Stimulated activated naive CD8-positive, alpha-beta T cell treated with anti-CD3 and anti-CD28 coated beads, Interleukin-15, amount 100 ng/mL, for 72 hours (primary cell): ENCODE measurements at regions not wholly inside any gene's neighbourhood (a gene's known extent, or its start where the extent isn't known, plus 50 kb on each side); places are given as distances from the start of the nearest gene placed in this dataset.

Experiments
- ATAC-seq: fragments of 150-1000 bp; cut with Tn5 transposase; 2 replicates; pipeline ENCODE4 v1.10.0; 2021; ENCODE audit warnings: mild to moderate bottlenecking, moderate library complexity
- DNase-seq, 2 donors: peaks; one replicate each; pipeline ENCODE4 v3.0.0; 2021 to 2022
- H3K27ac Mint-ChIP-seq, 2 donors: one replicate each; pipeline ENCODE4 v1.8.0; 2022; ENCODE audit warnings: mild to moderate bottlenecking in 2 of 2, mixed read lengths in 2 of 2, moderate library complexity in 2 of 2
- H3K27me3 Mint-ChIP-seq: one replicate; pipeline ENCODE4 v1.8.0; 2022; ENCODE audit warnings: mixed read lengths
- H3K4me1 Mint-ChIP-seq: one replicate; pipeline ENCODE4 v1.8.0; 2022; ENCODE audit warnings: mild to moderate bottlenecking, mixed read lengths
- H3K4me3 Mint-ChIP-seq, 2 donors: one replicate each; pipeline ENCODE4 v1.8.0; 2022; ENCODE audit warnings: mild to moderate bottlenecking in 2 of 2, mixed read lengths in 2 of 2, moderate library complexity in 1 of 2
- H3K9me3 Mint-ChIP-seq, 2 donors: one replicate each; pipeline ENCODE4 v1.8.0; 2022; ENCODE audit warnings: mixed read lengths in 2 of 2

GRCh38 chr12:111084158-111084557 is 163.8 kb upstream of the MYL2 start:
- H3K9me3 Mint-ChIP-seq: no peaks in the 10 kb centered on the region
- H3K4me1 Mint-ChIP-seq: no peaks in the 10 kb centered on the region
- DNase-seq: no peak
- H3K4me3 Mint-ChIP-seq: no peak overlapping the region
- ATAC-seq: no peak
- H3K27ac Mint-ChIP-seq: no peak overlapping the region
- peaks cover 10% of the 10 kb centered on the region for H3K27me3 Mint-ChIP-seq

GRCh38 chr12:111081600-111081999 is 161.2 kb upstream of the MYL2 start:
- no peak for DNase-seq
- peaks cover 10% of the 10 kb centered on the region for H3K27me3 Mint-ChIP-seq
- no peak overlapping the region for H3K4me3 Mint-ChIP-seq
- H3K9me3 Mint-ChIP-seq: no peaks in the 10 kb centered on the region
- H3K4me1 Mint-ChIP-seq: peaks cover 5% of the 10 kb centered on the region
- H3K27ac Mint-ChIP-seq: no peak overlapping the region
- no peak for ATAC-seq

GRCh38 chr12:111078731-111079130 is 158.4 kb upstream of the MYL2 start:
- no peak for ATAC-seq
- H3K4me3 Mint-ChIP-seq: no peak overlapping the region

GRCh38 chr12:111076611-111077451 is 156.5 kb upstream of the MYL2 start:
- no peak for ATAC-seq
- H3K4me3 Mint-ChIP-seq: no peak overlapping the region

More at GRCh38 chr12:111078731-111079130, 158.4 kb upstream of the MYL2 start:
- Mint-ChIP-seq H3K27me3 (peaks cover 10% of the 10 kb centered on the region), H3K9me3 (no peaks in the 10 kb centered on the region), H3K4me1 (peaks cover 11% of the 10 kb centered on the region), H3K27ac (no peak overlapping the region)
- DNase-seq: no peak

GRCh38 chr12:111076199-111076598 is 155.8 kb upstream of the MYL2 start:
- DNase-seq: no peak
- ATAC-seq: no peak

More at GRCh38 chr12:111076611-111077451, 156.5 kb upstream of the MYL2 start:
- no peak for DNase-seq
- Mint-ChIP-seq H3K27me3 (no peaks in the 10 kb centered on the region), H3K9me3 (no peaks in the 10 kb centered on the region), H3K27ac (no peak overlapping the region), H3K4me1 (peaks cover 11% of the 10 kb centered on the region)

GRCh38 chr12:111074965-111075364 is 154.6 kb upstream of the MYL2 start:
- Mint-ChIP-seq H3K4me1 (peaks cover 11% of the 10 kb centered on the region), H3K9me3 (no peaks in the 10 kb centered on the region), H3K27ac (peak overlapping the region in 1 of 2 donors; percentile 20), H3K4me3 (no peak overlapping the region), H3K27me3 (no peaks in the 10 kb centered on the region)
- ATAC-seq: no peak
- DNase-seq: no peak

More at GRCh38 chr12:111076199-111076598, 155.8 kb upstream of the MYL2 start:
- H3K4me1 Mint-ChIP-seq: peaks cover 11% of the 10 kb centered on the region
- H3K27me3 Mint-ChIP-seq: no peaks in the 10 kb centered on the region
- H3K27ac Mint-ChIP-seq: no peak overlapping the region
- no peaks in the 10 kb centered on the region for H3K9me3 Mint-ChIP-seq
- no peak overlapping the region for H3K4me3 Mint-ChIP-seq

- H3K27me3 Mint-ChIP-seq: no peaks in the 10 kb centered on the region
- H3K9me3 Mint-ChIP-seq: no peaks in the 10 kb centered on the region
- ATAC-seq (peak; percentile 23), DNase-seq (no peak)
- peaks cover 11% of the 10 kb centered on the region for H3K4me1 Mint-ChIP-seq
- no peak overlapping the region for H3K4me3 Mint-ChIP-seq
- H3K27ac Mint-ChIP-seq: peak overlapping the region in 1 of 2 donors; percentile 36
Measured at GRCh38 chr12:111074559-111074958, 154.2 kb upstream of the MYL2 start.

GRCh38 chr12:111073370-111073769 is 153.0 kb upstream of the MYL2 start:
- no peak for DNase-seq
- Mint-ChIP-seq H3K27me3 (no peaks in the 10 kb centered on the region), H3K27ac (no peak overlapping the region), H3K9me3 (no peaks in the 10 kb centered on the region), H3K4me1 (peaks cover 16% of the 10 kb centered on the region), H3K4me3 (no peak overlapping the region)
- ATAC-seq: no peak

GRCh38 chr12:111072299-111072698 is 151.9 kb upstream of the MYL2 start:
- H3K27ac Mint-ChIP-seq: no peak overlapping the region
- no peak overlapping the region for H3K4me3 Mint-ChIP-seq
- ATAC-seq (no peak), DNase-seq (no peak)
- H3K9me3 Mint-ChIP-seq: no peaks in the 10 kb centered on the region
- peaks cover 22% of the 10 kb centered on the region for H3K4me1 Mint-ChIP-seq
- no peaks in the 10 kb centered on the region for H3K27me3 Mint-ChIP-seq

GRCh38 chr12:111069886-111070285 is 149.5 kb upstream of the MYL2 start:
- H3K27ac Mint-ChIP-seq: no peak overlapping the region
- no peaks in the 10 kb centered on the region for H3K27me3 Mint-ChIP-seq
- DNase-seq (no peak), ATAC-seq (no peak)
- H3K4me1 Mint-ChIP-seq: peaks cover 20% of the 10 kb centered on the region
- no peaks in the 10 kb centered on the region for H3K9me3 Mint-ChIP-seq
- no peak overlapping the region for H3K4me3 Mint-ChIP-seq

- Mint-ChIP-seq H3K27ac (no peak overlapping the region), H3K9me3 (no peaks in the 10 kb centered on the region), H3K4me3 (peak overlapping the region; percentile 49 to 52), H3K27me3 (no peaks in the 10 kb centered on the region), H3K4me1 (peaks cover 20% of the 10 kb centered on the region)
- ATAC-seq: peak; percentile 45
- peak in 1 of 2 donors; percentile 13 for DNase-seq
Measured at GRCh38 chr12:111068290-111068689, 147.9 kb upstream of the MYL2 start.

- Mint-ChIP-seq H3K27ac (no peak overlapping the region), H3K27me3 (no peaks in the 10 kb centered on the region), H3K4me3 (no peak overlapping the region), H3K9me3 (no peaks in the 10 kb centered on the region), H3K4me1 (peaks cover 20% of the 10 kb centered on the region)
- ATAC-seq (no peak), DNase-seq (no peak)
Measured at GRCh38 chr12:111067498-111067897, 147.1 kb upstream of the MYL2 start.

GRCh38 chr12:111066744-111067437 is 146.5 kb upstream of the MYL2 start:
- Mint-ChIP-seq H3K27ac (no peak overlapping the region), H3K4me1 (peaks cover 20% of the 10 kb centered on the region), H3K9me3 (no peaks in the 10 kb centered on the region), H3K4me3 (no peak overlapping the region), H3K27me3 (no peaks in the 10 kb centered on the region)
- DNase-seq: no peak
- ATAC-seq: peak; percentile 46

GRCh38 chr12:111064982-111065381 is 144.6 kb upstream of the MYL2 start:
- no peak for ATAC-seq

GRCh38 chr12:111064154-111064553 is 143.8 kb upstream of the MYL2 start:
- Mint-ChIP-seq H3K4me3 (no peak overlapping the region), H3K9me3 (no peaks in the 10 kb centered on the region), H3K27me3 (no peaks in the 10 kb centered on the region), H3K27ac (no peak overlapping the region), H3K4me1 (peaks cover 20% of the 10 kb centered on the region)
- DNase-seq (no peak), ATAC-seq (no peak)

More at GRCh38 chr12:111064982-111065381, 144.6 kb upstream of the MYL2 start:
- Mint-ChIP-seq H3K9me3 (no peaks in the 10 kb centered on the region), H3K4me3 (no peak overlapping the region), H3K4me1 (peaks cover 20% of the 10 kb centered on the region), H3K27me3 (no peaks in the 10 kb centered on the region), H3K27ac (no peak overlapping the region)
- no peak for DNase-seq
